ENCODE measurements at regions not wholly inside any gene's neighbourhood (a gene's known extent, or its start where the extent isn't known, plus 50 kb on each side); places are given as distances from the start of the nearest gene placed in this dataset.
A peak's percentile ranks its signal among the peaks of the same experiment; 100 is the strongest.

DNA sequence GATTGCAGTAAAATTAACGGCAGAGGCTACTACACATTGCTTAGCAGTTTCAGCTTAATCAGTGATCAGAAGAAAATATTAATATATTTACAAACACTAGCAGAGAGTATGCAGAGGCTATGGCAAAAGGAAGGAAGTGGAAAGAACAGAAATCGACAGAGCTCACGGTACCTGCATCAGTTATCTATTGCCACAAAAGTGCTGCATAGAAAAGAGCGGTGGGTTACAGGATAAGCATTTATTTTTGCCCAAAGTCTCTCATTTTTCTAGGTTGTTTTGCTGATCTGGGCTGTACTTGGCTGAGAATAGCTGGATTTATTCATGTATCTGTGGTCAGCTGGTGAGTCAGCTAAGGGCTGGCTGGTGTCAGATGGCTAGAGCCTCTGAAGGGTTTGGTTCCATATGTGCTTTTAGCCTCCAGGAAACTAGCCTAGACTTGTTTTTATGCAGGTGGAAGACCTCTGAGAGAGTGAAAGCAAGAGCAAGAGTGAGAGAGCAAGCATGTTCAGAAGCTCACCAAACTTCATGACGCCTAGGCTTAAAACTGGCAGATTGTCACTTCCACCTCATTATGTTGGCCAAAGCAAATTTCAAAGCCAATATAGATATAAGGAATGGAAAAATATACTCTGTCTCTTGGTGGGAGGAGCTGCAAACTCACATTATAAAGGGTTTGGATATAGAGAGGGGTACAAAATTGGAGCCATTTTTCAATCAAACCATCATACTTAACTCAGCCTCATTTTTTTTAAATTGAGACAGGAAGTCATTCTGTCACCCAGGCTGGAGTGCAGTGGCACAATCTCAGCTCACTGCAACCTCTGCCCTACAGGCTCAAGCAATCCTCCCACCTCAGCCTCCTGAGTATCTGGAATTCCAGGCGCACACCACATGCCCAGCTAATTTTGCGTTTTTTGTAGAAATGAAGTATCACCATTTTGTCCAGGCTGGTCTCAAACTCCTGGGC is 153.2 kb upstream of the RPL34 start:
- peak; percentile 73 for DNase-seq (ENCODE audit: low read depth)
- no peak overlapping the region for H3K4me3 ChIP-seq (ENCODE audit: low read length)
- TF ChIP-seq, protein P1, sequence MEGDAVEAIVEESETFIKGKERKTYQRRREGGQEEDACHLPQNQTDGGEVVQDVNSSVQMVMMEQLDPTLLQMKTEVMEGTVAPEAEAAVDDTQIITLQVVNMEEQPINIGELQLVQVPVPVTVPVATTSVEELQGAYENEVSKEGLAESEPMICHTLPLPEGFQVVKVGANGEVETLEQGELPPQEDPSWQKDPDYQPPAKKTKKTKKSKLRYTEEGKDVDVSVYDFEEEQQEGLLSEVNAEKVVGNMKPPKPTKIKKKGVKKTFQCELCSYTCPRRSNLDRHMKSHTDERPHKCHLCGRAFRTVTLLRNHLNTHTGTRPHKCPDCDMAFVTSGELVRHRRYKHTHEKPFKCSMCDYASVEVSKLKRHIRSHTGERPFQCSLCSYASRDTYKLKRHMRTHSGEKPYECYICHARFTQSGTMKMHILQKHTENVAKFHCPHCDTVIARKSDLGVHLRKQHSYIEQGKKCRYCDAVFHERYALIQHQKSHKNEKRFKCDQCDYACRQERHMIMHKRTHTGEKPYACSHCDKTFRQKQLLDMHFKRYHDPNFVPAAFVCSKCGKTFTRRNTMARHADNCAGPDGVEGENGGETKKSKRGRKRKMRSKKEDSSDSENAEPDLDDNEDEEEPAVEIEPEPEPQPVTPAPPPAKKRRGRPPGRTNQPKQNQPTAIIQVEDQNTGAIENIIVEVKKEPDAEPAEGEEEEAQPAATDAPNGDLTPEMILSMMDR (conservative IDR thresholded peaks at IDR 0.05; ENCODE audit: low read length): no peak

DNA sequence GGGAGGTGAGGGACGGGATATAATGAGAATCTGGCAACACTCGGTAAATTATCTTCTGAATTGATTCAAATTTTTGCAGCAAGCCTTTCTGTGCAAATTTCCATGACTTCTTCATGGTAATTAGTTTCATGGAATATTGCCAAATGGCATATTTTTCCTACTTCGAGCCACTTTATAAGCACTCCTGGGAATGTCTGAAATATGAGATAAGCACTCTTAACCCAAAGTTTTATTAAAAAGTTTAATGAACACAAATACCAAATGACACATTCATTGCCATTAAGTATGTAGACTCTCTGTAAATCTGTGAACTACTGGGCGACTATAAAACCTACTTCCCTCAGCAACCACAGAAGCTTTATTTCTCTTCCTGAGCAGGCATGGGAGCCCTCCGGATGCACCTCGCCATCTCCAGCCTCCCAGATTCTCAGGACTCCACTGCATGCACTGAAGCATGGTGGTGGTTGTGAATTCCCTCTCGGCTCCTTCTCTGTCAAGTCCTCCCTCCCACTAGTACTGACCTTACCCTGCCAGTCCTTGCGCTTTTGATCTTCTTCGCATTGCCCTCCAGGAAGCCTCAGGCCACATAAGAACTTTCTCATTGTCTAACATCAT is 154.4 kb upstream of the RPL34 start:
- no peak for DNase-seq (ENCODE audit: low read depth)

DNA sequence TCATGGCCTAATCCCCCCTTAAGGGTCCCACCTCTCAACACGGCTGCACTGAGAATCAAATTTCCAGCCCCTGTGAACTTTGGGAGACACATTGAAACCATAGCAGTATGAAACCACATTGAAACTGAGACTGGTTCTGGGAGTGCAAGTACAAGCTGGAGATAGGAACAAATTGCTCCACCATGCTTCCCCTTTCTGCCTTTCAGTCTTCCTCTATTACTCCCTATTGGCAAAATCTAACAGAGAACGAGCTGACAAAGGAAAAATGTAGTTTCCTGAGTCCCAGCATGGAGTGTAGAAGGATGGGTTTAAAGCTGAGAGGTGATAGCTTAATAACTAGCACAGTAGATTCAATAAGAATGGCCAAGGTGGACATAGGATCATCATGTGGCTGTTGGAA is 161.7 kb upstream of the RPL34 start:
- H3K4me3 ChIP-seq (ENCODE audit: low read length): no peak overlapping the region
- no peak for DNase-seq (ENCODE audit: low read depth)
- TF ChIP-seq, protein P1 (conservative IDR thresholded peaks at IDR 0.05; ENCODE audit: low read length): no peak

More for the DNA sequence above, 154.4 kb upstream of the RPL34 start:
- no peak overlapping the region for H3K4me3 ChIP-seq (ENCODE audit: low read length)
- TF ChIP-seq, protein P1 (conservative IDR thresholded peaks at IDR 0.05; ENCODE audit: low read length): no peak

DNA sequence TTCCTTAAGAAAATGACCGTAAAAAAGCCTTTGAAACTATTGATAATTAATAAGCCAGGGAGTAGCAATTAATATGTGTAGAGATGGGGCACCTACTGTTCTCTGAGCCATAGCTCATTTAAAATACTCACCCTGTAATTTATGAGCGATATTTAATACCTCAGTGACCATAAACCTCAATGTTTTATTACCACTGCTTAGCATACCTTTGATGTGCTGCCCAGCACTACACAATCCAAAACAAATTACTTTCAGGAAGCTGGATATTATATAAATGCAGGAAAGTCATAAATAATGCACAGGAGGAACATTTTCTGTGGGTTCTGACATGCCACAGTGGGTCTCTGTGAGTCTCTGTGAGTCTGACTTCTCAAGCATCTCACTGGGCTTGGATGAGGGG is 166.1 kb upstream of the RPL34 start:
- DNase-seq (ENCODE audit: low read depth): no peak
- H3K4me3 ChIP-seq (ENCODE audit: low read length): no peak overlapping the region
- TF ChIP-seq, protein P1 (conservative IDR thresholded peaks at IDR 0.05; ENCODE audit: low read length): no peak

DNA sequence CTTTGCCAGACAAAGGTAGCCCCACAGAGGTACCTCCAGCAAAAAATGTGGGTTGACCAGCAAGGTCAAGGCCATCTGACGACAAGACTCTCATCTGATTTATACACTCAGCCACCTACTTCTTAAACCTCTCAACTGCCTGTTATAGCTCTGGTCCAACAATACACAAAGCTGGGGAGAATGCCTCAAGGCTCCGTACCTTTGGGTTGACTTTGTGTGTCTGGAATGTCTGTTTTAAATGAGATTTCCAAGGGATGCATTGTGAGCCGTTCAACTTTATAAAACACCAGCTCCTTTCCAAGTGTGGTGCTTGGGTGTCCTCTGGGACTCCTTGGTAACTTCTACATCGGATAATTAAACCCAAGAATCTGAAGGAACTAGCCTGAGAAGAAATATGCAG is 167.0 kb upstream of the RPL34 start:
- no peak for DNase-seq (ENCODE audit: low read depth)
- TF ChIP-seq, protein P1 (conservative IDR thresholded peaks at IDR 0.05; ENCODE audit: low read length): no peak
- H3K4me3 ChIP-seq (ENCODE audit: low read length): no peak overlapping the region

DNA sequence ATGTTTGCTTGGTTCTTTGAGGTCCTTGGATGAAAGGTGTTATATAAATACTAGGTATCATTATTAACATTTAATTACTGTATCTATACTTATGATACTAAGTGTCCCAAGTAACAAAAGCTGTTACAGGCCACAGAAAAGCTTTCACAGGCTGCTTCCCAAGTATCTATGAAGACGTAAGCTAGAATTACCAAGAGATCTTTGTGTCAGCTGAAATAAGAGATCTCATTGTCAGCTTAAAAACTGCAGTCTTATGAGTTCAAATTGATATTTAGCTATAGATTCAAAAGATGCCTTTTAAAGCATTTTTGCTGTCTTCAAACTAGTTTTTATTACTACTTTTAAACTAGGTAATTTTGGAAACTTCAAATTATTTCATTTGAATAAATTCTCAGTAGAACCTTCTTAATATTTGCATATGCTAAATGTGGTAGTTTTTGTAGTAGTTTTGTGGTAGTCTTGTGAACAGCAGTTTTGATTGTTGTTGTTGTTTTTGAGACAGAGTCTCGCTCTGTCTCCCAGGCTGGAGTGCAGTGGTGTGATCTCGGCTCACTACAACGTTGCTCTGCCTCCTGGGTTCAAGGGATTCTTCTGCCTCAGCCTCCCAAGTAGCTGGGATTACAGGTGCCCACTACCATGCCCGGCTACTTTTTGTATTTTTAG is 170.0 kb upstream of the RPL34 start:
- TF ChIP-seq, protein P1 (conservative IDR thresholded peaks at IDR 0.05; ENCODE audit: low read length): no peak

More for the DNA sequence above, 170.0 kb upstream of the RPL34 start:
- H3K4me3 ChIP-seq (ENCODE audit: low read length): no peak overlapping the region
- no peak for DNase-seq (ENCODE audit: low read depth)

Measured in AG10803 (cell line).